Esophagus (tissue), 2 donors: ENCODE measurements at regions not wholly inside any gene's neighbourhood (a gene's known extent, or its start where the extent isn't known, plus 50 kb on each side); places are given as distances from the start of the nearest gene placed in this dataset.

Experiments used
- H3K27ac ChIP-seq, 2 donors: one replicate each; pipeline ENCODE4 v1.5.1; 2013; ENCODE audit warnings: low read depth in 2 of 2, mild to moderate bottlenecking in 2 of 2, inconsistent platforms in 1 of 2, low read length in 1 of 2, moderate library complexity in 1 of 2
- H3K27me3 ChIP-seq, 2 donors: one replicate each; pipeline ENCODE4 v1.6.1; 2013; ENCODE audit warnings: low read length in 2 of 2, control low read depth in 1 of 2, mild to moderate bottlenecking in 1 of 2; ENCODE audit not compliant: insufficient read depth in 2 of 2, control insufficient read depth in 1 of 2
- H3K36me3 ChIP-seq, 2 donors: one replicate each; pipeline ENCODE4 v1.6.1; 2013; ENCODE audit warnings: low read length in 1 of 2; ENCODE audit not compliant: control insufficient read depth in 2 of 2, insufficient read depth in 2 of 2
- H3K4me1 ChIP-seq, 2 donors: one replicate each; pipeline ENCODE4 v1.6.1; 2013; ENCODE audit warnings: low read length in 1 of 2; ENCODE audit not compliant: control insufficient read depth in 2 of 2, insufficient read depth in 2 of 2
- H3K4me3 ChIP-seq, 2 donors: one replicate each; pipeline ENCODE4 v1.5.1; 2013; ENCODE audit warnings: low read length in 2 of 2, mild to moderate bottlenecking in 2 of 2, low read depth in 1 of 2, moderate library complexity in 1 of 2
- H3K9me3 ChIP-seq, 2 donors: one replicate each; pipeline ENCODE4 v1.6.1; 2013; ENCODE audit warnings: mild to moderate bottlenecking in 2 of 2, low read depth in 1 of 2, low read length in 1 of 2, moderate library complexity in 1 of 2; ENCODE audit not compliant: control insufficient read depth in 2 of 2, insufficient read depth in 1 of 2
- WGBS, 2 donors: extraction: QIAGEN DNeasy Blood & Tissue Kit; methylation state at CpG; one replicate each; pipeline ENCODE4 v1.1.7; 2013; 5-methylcytosine and 5-hydroxymethylcytosine counted together
- donor health status: healthy with polysubstance abuse.
- donor health status: Bipolar disorder and iron deficiency.

DNA sequence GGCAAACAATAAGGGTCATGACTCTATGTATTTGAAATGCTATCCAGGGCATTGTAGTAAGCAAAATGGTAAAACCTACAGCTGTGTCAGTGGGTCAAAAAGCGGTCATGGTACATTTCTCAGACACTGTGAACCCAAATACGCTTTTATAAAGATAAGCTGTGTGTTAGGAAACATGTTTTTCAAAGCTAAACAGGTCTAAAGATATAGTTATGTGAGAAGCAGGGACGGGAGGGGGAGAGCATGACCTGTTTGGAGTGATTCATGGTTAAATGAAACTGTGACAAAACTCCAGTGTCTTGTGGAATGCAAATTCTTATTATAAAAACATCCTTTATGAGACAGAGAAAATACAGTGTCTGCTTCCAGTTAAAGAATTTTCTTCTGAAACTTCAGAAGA is 205.4 kb upstream of the BMP2 start:
- Histone ChIP-seq H3K36me3 (no peaks in the 10 kb centered on the region), H3K27me3 (no peaks in the 10 kb centered on the region), H3K4me3 (no peak overlapping the region), H3K27ac (no peak overlapping the region), H3K9me3 (no peaks in the 10 kb centered on the region), H3K4me1 (no peaks in the 10 kb centered on the region)
- 44 to 51% methylated on average over 3 of the region's 3 CpGs for WGBS, 2 donors

DNA sequence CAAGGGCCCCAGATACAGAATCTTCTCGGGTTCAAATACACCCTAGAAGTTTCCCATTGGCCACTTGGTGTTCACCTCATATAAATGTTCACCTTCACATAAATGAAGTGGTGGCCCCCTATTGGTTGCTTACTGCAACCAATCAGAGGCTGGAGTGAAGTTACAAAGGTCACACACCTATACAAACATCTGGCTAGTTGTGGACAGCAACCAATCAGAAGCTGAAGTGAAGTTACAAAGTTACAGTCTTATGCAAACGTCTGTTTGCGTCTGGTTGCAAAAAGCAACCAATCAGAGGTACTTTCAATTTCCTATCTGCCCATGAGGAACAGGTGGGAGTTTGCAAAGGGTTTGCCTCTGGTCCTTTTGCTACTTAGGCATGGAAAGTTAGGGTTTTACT is 206.5 kb upstream of the BMP2 start:
- H3K4me3 ChIP-seq = no peak overlapping the region
- no peak overlapping the region for H3K27ac ChIP-seq
- no peaks in the 10 kb centered on the region for H3K27me3 ChIP-seq
- H3K4me1 ChIP-seq = no peaks in the 10 kb centered on the region
- no peaks in the 10 kb centered on the region for H3K36me3 ChIP-seq
- no peaks in the 10 kb centered on the region for H3K9me3 ChIP-seq
- WGBS, 2 donors = 78 to 80% methylated on average over 3 of the region's 3 CpGs

GRCh38 chr20:6559791-6560190 is 207.7 kb upstream of the BMP2 start:
- H3K9me3 ChIP-seq = no peaks in the 10 kb centered on the region
- WGBS, 2 donors = 77 to 79% methylated on average over 4 of the region's 4 CpGs
- H3K36me3 ChIP-seq = no peaks in the 10 kb centered on the region
- no peaks in the 10 kb centered on the region for H3K4me1 ChIP-seq
- no peak overlapping the region for H3K27ac ChIP-seq
- no peak overlapping the region for H3K4me3 ChIP-seq
- H3K27me3 ChIP-seq = no peaks in the 10 kb centered on the region

GRCh38 chr20:6558341-6558740 is 209.1 kb upstream of the BMP2 start:
- H3K4me3 ChIP-seq = no peak overlapping the region

GRCh38 chr20:6533761-6534479 is 233.6 kb upstream of the BMP2 start:
- H3K9me3 ChIP-seq = no peaks in the 10 kb centered on the region
- no peaks in the 10 kb centered on the region for H3K36me3 ChIP-seq
- H3K27me3 ChIP-seq = no peaks in the 10 kb centered on the region
- H3K4me3 ChIP-seq = no peak overlapping the region
- no peak overlapping the region for H3K27ac ChIP-seq
- H3K4me1 ChIP-seq = no peaks in the 10 kb centered on the region
- 28 to 50% methylated on average over 17 of the region's 17 CpGs for WGBS, 2 donors

More at GRCh38 chr20:6558341-6558740, 209.1 kb upstream of the BMP2 start:
- H3K36me3 ChIP-seq = no peaks in the 10 kb centered on the region
- H3K9me3 ChIP-seq = no peaks in the 10 kb centered on the region
- no peaks in the 10 kb centered on the region for H3K4me1 ChIP-seq
- no peaks in the 10 kb centered on the region for H3K27me3 ChIP-seq
- H3K27ac ChIP-seq = no peak overlapping the region
- 82 to 87% methylated on average over 2 of the region's 2 CpGs for WGBS, 2 donors

DNA sequence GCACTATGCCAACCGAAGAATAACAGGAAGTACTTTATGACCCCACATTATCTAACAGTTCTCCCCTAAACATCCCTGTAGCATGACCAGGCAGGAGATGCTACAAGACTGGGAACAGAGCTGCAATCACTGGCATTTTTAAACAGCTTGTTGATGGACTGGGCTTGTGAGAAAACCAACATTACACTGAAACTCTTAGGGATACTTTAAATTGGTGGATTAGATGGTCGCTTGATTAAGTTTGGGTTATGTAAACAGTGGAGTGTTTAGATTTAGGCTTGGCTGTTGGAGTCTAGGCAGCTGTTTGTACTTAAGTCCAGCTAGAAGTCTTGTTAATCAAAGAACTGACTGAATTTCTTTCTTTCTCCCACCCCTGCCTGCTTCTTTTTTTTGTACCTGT is 234.1 kb upstream of the BMP2 start:
- no peaks in the 10 kb centered on the region for H3K27me3 ChIP-seq
- 44 to 46% methylated on average over 2 of the region's 2 CpGs for WGBS, 2 donors
- no peaks in the 10 kb centered on the region for H3K36me3 ChIP-seq
- no peaks in the 10 kb centered on the region for H3K4me1 ChIP-seq
- H3K9me3 ChIP-seq = no peaks in the 10 kb centered on the region
- H3K4me3 ChIP-seq = no peak overlapping the region
- H3K27ac ChIP-seq = no peak overlapping the region

GRCh38 chr20:6530779-6531315 is 236.6 kb upstream of the BMP2 start:
- H3K4me3 ChIP-seq = no peak overlapping the region
- H3K27ac ChIP-seq = no peak overlapping the region
- 71 to 79% methylated on average over 3 of the region's 3 CpGs for WGBS, 2 donors
- peaks cover 0 to 3% of the 10 kb centered on the region in 2 donors for H3K9me3 ChIP-seq
- H3K27me3 ChIP-seq = no peaks in the 10 kb centered on the region
- no peaks in the 10 kb centered on the region for H3K36me3 ChIP-seq
- H3K4me1 ChIP-seq = no peaks in the 10 kb centered on the region

DNA sequence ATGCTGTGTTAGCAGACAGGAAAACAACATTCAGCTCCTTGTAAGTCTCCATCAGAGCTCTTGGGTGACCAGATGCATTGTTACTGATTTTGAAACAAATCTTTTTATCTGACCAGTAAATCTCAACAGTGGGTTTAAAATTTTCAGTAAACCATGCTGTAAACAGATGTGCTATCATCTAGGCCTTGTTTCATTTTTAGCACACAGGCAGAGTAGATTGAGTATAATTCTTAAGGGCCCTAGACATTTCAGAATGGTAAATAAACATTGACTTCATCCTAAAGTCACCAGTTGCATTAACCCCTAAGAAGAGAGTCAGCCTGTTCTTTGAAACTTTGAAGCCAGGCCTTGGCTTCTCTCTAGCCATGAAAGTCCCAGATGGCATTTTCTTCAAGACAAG is 237.2 kb upstream of the BMP2 start:
- Histone ChIP-seq H3K27ac (no peak overlapping the region), H3K9me3 (peaks cover 3 to 6% of the 10 kb centered on the region in 2 donors), H3K27me3 (no peaks in the 10 kb centered on the region), H3K4me1 (no peaks in the 10 kb centered on the region), H3K36me3 (no peaks in the 10 kb centered on the region), H3K4me3 (no peak overlapping the region)

DNA sequence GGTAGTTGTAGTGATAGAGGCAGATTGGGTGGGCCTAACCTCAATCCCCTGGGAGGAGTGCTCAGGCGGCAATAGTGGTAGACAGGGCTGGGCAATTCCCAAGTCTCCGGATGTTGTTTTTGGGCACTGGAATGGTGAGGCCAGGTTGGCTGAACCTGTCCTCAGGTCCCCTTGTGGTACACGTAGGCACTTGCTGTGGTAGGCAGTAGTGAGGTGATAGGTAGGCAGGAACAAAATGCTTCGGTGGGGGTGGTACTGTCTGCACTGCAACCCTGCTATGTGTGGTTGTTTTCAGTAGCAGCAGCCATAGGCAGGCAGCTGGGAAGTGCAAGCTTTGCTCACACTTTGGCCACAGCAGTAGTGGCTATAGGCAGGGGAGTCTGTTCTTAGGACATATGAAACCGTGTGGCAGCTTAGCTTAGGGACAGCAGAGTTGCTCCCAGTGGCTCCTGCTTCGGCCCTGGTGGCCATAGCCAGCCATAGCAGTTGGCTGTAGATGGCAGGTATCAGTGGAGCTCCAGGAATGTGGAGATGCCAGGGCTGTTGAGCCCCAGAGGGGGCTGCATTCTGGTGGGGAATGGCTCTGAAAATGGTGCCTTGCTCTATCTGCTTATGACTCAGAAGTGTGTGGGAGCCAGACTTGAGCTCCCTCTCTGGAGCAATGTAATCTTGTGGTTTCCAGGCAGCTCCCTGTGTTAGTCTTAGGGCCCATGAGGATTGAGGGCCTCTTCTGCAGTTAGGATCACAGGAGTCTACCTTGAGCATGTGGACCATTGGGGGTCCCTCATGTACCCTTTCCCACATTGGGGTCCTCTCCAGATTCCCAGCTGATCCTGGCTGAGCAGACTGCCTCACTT is 241.8 kb upstream of the BMP2 start:
- no peaks in the 10 kb centered on the region for H3K4me1 ChIP-seq
- H3K4me3 ChIP-seq = no peak overlapping the region
- no peaks in the 10 kb centered on the region for H3K27me3 ChIP-seq
- no peaks in the 10 kb centered on the region for H3K36me3 ChIP-seq
- peaks cover 5 to 6% of the 10 kb centered on the region in 2 donors for H3K9me3 ChIP-seq
- no peak overlapping the region for H3K27ac ChIP-seq
- 64 to 68% methylated on average over 6 of the region's 6 CpGs for WGBS, 2 donors
